ENCODE measurements at regions not wholly inside any gene's neighbourhood (a gene's known extent, or its start where the extent isn't known, plus 50 kb on each side); places are given as distances from the start of the nearest gene placed in this dataset.

DNA sequence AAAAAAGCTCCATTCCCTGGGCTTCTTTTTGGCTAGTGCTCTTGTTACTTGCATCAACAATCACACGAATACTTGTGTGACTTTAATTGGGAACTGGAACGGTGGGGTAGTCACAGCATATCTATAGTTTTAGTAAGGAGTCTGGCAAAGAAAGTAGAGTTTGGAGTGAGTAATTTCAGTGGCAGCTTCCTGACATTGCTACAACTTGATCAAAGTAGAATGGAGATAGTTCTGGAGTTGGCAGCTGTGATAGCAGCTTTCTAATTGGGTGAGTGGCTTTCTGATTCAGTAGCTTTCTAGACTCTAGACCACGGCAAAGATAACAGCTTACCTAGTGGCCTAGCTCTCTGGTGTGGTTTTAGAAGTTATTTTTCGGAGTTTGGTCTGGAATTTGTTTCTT is 475.0 kb downstream of the TUSC7 start:
- DNase-seq (ENCODE audit: low spot score) = no peak

GRCh38 chr3:117191245-117191644 is 481.7 kb downstream of the TUSC7 start:
- DNase-seq (ENCODE audit: low spot score) = no peak

GRCh38 chr3:117192888-117193287 is 483.3 kb downstream of the TUSC7 start:
- DNase-seq (ENCODE audit: low spot score) = no peak

DNA sequence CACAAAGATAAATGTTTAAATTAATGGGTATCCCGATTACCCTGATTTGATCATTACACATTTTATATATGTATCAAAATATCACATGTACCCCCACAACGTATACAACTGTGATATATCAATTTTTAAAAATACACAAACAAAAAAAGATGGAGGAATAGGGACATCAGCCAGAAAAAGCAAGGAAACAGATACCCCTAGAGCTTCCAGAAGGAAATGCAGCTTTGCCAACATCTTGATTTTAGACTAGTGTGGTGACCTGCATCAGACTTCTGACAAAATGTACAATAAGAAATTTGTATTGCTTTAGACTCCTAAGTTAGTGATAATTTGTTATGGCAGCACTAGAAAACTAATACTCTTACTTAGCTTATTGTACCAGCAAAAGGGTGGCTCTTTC is 483.8 kb downstream of the TUSC7 start:
- no peak for DNase-seq (ENCODE audit: low spot score)

DNA sequence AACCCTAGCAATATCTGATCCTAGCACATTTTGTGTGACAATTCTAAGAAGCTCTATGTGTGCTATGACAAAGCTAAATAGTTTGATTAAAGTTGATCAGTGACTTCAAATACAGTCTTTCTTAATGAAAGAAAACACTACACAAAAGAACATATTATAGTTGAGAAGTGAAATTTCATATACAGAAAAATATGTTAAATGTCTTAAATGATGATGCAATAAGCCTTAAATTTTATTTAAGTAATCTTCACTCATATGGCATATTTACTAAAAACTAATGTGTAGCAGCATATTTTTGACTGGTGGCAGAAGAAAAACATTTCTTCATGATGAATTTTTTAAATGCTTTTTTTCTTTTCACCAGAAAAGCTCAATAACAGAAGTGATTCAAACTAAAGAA is 485.5 kb downstream of the TUSC7 start:
- DNase-seq (ENCODE audit: low spot score) = no peak

DNA sequence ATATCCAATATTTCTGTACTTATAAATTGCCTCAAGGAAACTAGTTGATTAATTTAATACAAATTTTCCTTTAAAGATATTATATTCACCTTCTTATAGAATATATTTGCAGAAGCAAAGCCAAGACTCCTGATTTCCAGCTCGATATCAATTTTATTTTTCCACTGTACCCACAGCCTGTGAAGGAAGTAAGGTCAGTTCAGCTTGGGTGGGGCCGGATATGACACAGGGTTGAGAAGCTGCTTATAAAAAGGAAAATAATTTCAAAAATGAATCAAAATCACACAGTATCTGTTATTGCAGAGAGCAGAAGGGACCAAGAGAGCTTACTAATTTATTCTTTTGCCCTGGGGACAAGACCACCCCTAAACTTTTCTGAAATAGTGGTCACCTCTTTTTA is 491.4 kb downstream of the TUSC7 start:
- DNase-seq (ENCODE audit: low spot score) = no peak

- DNase-seq (ENCODE audit: low spot score) = no peak
Observed at GRCh38 chr3:117201901-117202774, 492.6 kb downstream of the TUSC7 start.

DNA sequence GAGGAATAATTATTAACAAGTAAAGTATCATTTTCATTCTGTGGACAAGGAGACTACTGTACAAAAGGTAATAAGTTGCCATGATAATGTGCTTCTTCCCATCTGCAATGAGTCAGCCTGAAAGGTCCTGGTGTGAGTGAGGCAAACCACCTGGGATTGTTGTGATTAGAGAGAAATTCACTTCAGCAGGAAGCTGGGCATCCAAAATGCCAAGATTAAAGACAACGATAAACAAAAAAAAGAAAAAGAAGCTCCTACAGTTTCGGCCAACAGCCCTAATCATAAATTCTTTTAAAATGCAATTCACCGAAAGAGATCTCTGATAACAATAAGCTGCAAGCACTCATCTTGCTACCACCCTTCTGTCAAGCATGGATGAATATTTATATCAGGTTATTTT is 507.8 kb downstream of the TUSC7 start:
- no peak for DNase-seq (ENCODE audit: low spot score)

DNA sequence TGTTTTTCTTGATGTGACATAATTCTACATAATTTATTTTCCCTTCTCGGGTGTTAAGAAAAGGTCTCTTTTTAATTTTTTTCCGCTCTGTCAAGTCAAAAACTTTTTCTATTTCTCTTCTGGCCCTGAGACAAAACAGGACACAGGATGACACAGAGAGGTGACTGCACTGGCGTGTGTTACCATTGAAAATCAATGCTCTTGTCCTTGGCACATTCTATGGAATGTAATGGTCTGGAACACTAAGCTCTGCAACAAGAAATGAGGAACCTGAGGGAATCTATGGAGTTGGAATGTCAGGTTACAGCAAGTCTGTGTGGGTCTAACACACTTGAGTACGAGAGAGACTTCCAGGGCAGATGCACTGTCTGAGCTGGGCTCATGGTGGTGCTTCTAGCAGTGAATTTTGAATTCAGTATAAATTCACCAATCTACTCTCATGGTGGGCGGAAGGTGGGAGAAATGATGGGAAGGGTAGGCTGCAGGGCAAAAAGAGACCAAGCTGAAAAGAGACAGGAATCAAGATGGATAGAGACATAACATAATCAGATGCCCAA is 508.3 kb downstream of the TUSC7 start:
- DNase-seq (ENCODE audit: low spot score) = no peak

- DNase-seq (ENCODE audit: low spot score) = no peak
Observed at GRCh38 chr3:117218641-117219048, 509.1 kb downstream of the TUSC7 start.

DNA sequence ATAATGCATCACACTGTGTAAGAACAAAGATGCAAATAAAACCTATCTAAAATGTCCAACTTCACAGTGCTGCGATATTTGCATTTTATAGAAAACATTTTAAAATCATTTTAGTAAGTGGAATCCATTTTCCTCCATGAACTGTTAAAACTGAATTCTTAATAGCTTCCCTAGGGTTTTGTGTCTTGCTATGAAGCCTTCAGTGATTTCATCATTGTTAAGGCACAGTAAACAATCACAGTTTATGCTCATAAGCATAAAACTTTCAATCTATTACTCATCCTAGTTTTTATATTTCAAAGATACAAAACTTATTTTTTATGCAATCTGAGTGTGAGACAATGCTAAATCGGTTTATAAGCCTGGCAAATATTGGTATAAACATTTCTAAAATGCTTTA is 509.7 kb downstream of the TUSC7 start:
- no peak for DNase-seq (ENCODE audit: low spot score)

GRCh38 chr3:117226932-117227331 is 517.4 kb downstream of the TUSC7 start:
- DNase-seq (ENCODE audit: low spot score) = no peak

GRCh38 chr3:117228466-117228865 is 518.9 kb downstream of the TUSC7 start:
- no peak for DNase-seq (ENCODE audit: low spot score)

DNA sequence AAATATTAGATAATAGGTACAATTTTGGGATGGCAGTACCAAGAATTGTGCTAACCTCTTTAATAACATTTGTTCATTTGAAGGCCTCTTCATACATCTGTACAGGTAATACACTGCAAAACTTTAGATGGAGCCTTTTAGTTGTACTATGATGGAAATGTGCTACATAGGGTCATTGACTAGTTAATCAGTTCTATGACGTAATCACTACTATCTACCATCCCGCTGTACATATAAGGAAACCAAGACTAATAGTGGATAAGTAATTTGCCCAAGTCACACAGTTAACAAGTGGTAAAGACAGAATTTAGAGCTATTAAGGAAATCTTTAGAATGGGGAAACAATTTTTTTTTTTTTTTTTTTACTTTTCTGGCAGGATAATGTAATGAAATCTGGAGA is 521.3 kb downstream of the TUSC7 start:
- no peak for DNase-seq (ENCODE audit: low spot score)

DNA sequence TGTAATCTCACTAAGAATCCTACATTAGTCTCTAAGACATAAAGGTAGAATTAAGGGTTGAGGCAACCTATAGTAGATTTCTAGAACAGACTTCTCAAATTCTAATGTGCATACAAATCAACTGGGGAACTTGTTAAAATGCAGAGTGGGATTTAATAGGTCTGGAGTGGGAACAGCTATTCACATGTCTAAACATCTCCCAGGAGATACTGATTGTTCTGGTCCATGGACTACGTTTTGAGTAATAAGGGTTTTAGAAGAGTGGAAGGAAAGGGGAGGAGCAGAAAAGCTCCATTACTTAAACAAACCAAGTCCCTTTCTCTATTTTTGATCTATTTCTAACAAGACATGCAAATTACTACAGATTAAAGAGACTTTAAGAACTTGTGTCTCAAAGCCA is 524.8 kb downstream of the TUSC7 start:
- DNase-seq (ENCODE audit: low spot score) = no peak

DNA sequence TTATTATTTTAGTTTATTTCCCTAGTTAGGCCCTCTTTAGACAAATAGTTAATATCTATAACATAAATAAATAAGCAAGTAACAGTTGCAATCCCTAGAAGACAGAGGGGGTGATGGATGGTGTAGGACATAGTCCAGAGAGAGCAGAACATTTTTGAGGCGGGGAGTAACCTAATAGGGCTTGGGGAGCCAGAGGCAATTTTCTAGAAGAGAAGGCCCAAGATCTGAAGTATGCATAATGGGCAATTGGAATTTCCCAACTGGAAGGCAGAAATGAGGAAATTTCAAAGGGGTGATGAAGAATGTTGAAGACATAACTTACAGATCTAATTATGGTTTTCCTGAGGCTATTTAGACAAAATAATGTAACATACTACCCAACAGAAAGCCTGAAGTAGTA is 525.7 kb downstream of the TUSC7 start:
- DNase-seq (ENCODE audit: low spot score) = no peak

GRCh38 chr3:117238806-117239205 is 529.2 kb downstream of the TUSC7 start:
- DNase-seq (ENCODE audit: low spot score) = no peak

DNA sequence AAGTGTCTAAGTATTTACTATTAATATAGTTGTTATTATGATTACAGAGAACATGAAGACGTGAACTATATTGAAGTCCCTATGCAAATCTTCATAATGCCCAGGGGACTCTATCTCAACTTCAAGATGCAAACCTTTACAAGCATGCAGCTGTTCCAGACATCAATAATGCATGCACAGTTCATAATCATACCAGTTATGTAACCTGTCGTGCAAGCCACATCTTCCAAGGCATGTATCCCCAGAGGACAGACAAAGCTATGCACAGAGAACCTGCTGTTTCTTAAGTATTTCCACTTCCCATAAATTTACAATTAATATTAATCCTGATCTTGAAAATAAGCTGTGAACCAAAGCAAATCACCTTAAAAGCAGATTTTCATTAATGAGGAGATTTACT is 534.1 kb downstream of the TUSC7 start:
- DNase-seq (ENCODE audit: low spot score) = no peak

DNA sequence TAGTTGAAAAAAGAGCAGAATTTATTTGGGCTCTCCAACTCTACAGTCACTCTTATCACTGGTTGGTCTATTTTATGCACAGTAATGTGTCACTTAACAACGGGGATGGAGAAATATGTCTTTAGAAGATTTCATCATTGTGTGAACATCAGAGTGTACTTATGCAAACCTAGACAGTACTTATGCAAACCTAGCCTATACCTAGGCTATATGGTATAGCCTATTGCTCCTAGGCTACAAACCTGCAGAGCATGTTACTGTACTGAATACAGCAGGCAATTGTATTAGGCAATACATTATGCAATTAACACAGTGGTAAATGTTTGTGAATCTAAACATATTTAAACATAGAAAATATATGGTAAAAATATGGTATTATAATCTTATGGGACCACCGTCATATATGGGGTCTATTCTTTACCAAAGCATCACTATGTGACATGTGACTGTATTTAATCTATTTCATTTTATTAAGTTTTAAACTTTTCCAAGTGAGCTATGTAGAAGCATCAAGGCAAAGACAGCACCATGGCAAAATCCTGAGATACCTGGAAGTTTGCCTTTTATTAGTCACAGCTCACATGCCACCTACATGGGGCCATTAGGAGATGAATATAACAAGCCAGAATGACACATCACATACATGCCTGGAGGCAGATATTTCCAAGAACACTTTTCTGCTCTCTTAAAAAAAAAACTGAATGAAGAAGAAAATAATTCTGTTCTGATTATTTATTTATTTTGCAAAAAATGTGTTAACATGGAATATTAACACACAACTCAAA is 537.4 kb downstream of the TUSC7 start:
- no peak for DNase-seq (ENCODE audit: low spot score)

GRCh38 chr3:117248153-117248552 is 538.6 kb downstream of the TUSC7 start:
- DNase-seq (ENCODE audit: low spot score) = no peak

DNA sequence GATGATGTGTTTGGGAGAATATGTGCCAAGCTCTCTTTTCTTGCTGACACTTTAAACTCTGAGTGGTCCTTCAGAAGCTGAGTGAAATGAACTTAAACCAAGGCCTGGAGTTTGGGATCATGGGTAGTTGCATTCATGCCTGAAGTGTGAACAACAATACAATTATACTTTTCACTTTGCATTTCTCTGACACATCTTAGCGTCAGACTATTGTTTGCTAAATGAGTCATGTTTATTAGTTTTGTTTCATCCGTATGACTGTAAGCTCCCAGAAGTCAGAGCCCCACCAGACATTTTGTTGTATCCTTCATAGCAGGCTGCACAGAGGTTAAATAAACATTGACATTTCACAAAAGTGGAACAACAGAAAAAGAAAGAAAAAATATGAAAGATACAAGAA is 542.6 kb downstream of the TUSC7 start:
- no peak for DNase-seq (ENCODE audit: low spot score)

- no peak for DNase-seq (ENCODE audit: low spot score)
Observed at GRCh38 chr3:117252651-117253050, 543.1 kb downstream of the TUSC7 start.

GRCh38 chr3:117253636-117254035 is 544.1 kb downstream of the TUSC7 start:
- DNase-seq (ENCODE audit: low spot score) = no peak
